ENCODE measurements at regions not wholly inside any gene's neighbourhood (a gene's known extent, or its start where the extent isn't known, plus 50 kb on each side); places are given as distances from the start of the nearest gene placed in this dataset.

DNA sequence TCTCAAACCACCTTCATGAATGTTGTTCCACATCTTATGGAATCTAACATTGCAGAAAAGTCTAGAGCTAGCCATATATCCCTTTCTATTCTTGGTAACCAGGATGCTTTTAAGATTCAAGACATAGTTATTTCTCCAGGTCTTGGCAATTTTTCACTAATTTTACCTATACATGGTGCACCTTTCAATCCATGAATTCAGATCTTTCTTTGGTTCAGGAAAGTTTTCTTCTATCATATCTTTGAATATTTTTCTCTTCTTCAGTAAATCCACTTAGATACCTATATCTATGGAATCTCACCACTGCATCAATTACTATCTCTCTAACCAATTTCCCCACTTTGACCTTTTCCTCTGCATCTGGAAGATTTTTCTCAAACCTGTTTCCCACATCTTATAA, 77.4 kb downstream of the PRLHR start:
- no peaks in the 10 kb centered on the region for H3K4me1 ChIP-seq (ENCODE audit: insufficient read depth, low read length)
- H3K27me3 ChIP-seq (ENCODE audit: insufficient read depth, low read length) = no peaks in the 10 kb centered on the region

DNA sequence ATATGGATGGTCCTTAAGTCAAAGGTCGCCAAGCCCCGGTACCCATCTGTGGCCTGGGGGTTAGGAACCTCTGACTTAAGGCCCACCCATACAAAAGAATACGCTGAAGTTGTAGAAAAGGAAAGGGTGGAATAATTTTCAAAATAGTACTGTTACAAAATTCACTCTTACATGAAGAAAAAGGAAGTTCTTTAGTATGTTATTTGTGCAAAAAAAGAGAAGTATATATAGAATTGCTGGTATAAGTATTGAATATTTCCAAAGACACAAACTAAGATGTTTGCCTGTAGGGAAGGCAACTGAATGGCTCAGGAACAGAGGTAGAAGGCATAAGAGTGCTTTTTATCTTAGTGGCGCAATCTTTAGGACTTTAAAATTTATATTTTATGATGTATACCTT, 78.7 kb downstream of the PRLHR start:
- Histone ChIP-seq H2AFZ (ENCODE audit: low read length) (no peak overlapping the region), H3K27me3 (ENCODE audit: insufficient read depth, low read length) (no peaks in the 10 kb centered on the region), H3K4me1 (ENCODE audit: insufficient read depth, low read length) (no peaks in the 10 kb centered on the region), H3K79me2 (ENCODE audit: insufficient read depth, low read length) (no peaks in the 10 kb centered on the region), H3K27ac (ENCODE audit: low read depth, low read length) (no peak overlapping the region), H3K9me3 (ENCODE audit: low read depth, low read length) (no peaks in the 10 kb centered on the region), H3K36me3 (ENCODE audit: insufficient read depth, low read length) (no peaks in the 10 kb centered on the region), H3K4me2 (ENCODE audit: insufficient read depth, low read length) (no peak overlapping the region), H3K4me3 (ENCODE audit: insufficient read depth, low read length) (no peak overlapping the region), H4K20me1 (ENCODE audit: insufficient read depth, low read length) (no peaks in the 10 kb centered on the region)
- DNase-seq (ENCODE audit: insufficient read length, low spot score, missing footprints) = no peak
- TF ChIP-seq, protein P1, sequence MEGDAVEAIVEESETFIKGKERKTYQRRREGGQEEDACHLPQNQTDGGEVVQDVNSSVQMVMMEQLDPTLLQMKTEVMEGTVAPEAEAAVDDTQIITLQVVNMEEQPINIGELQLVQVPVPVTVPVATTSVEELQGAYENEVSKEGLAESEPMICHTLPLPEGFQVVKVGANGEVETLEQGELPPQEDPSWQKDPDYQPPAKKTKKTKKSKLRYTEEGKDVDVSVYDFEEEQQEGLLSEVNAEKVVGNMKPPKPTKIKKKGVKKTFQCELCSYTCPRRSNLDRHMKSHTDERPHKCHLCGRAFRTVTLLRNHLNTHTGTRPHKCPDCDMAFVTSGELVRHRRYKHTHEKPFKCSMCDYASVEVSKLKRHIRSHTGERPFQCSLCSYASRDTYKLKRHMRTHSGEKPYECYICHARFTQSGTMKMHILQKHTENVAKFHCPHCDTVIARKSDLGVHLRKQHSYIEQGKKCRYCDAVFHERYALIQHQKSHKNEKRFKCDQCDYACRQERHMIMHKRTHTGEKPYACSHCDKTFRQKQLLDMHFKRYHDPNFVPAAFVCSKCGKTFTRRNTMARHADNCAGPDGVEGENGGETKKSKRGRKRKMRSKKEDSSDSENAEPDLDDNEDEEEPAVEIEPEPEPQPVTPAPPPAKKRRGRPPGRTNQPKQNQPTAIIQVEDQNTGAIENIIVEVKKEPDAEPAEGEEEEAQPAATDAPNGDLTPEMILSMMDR (IDR thresholded peaks at IDR 0.05; ENCODE audit: extremely low read depth, low read depth, low read length) = no peak

More for the DNA sequence above, 77.4 kb downstream of the PRLHR start:
- H2AFZ ChIP-seq (ENCODE audit: low read length) = no peak overlapping the region
- H3K9me3 ChIP-seq (ENCODE audit: low read depth, low read length) = no peaks in the 10 kb centered on the region
- TF ChIP-seq, protein P1 (IDR thresholded peaks at IDR 0.05; ENCODE audit: extremely low read depth, low read depth, low read length) = no peak
- H3K4me2 ChIP-seq (ENCODE audit: insufficient read depth, low read length) = no peak overlapping the region
- no peaks in the 10 kb centered on the region for H3K79me2 ChIP-seq (ENCODE audit: insufficient read depth, low read length)
- H3K36me3 ChIP-seq (ENCODE audit: insufficient read depth, low read length) = no peaks in the 10 kb centered on the region
- H4K20me1 ChIP-seq (ENCODE audit: insufficient read depth, low read length) = no peaks in the 10 kb centered on the region
- no peak overlapping the region for H3K27ac ChIP-seq (ENCODE audit: low read depth, low read length)
- H3K4me3 ChIP-seq (ENCODE audit: insufficient read depth, low read length) = no peak overlapping the region
- no peak for DNase-seq (ENCODE audit: insufficient read length, low spot score, missing footprints)

DNA sequence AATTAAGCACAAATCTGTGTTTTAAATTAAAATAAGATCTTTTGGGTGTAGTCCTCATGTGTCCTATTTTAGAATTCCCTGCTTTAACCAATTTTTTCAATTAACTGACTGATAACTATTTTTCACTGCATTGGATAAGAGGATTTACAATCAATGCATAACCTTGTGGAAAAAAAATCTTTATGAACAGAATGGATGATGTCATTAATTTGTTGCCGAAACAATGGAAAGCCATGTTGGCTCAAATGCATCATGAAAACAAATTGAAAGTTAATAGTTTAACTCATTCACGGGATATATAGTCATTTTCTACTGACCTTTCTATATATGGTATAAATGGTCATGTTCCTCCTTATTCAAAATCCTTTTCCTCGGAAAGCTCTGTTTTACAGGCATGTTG, 82.3 kb downstream of the PRLHR start:
- TF ChIP-seq, protein P1 (IDR thresholded peaks at IDR 0.05; ENCODE audit: extremely low read depth, low read depth, low read length) = no peak
- Histone ChIP-seq H3K27me3 (ENCODE audit: insufficient read depth, low read length) (no peaks in the 10 kb centered on the region), H3K79me2 (ENCODE audit: insufficient read depth, low read length) (no peaks in the 10 kb centered on the region), H3K36me3 (ENCODE audit: insufficient read depth, low read length) (no peaks in the 10 kb centered on the region), H3K27ac (ENCODE audit: low read depth, low read length) (no peak overlapping the region), H4K20me1 (ENCODE audit: insufficient read depth, low read length) (no peaks in the 10 kb centered on the region), H2AFZ (ENCODE audit: low read length) (no peak overlapping the region), H3K9me3 (ENCODE audit: low read depth, low read length) (no peaks in the 10 kb centered on the region), H3K4me1 (ENCODE audit: insufficient read depth, low read length) (no peaks in the 10 kb centered on the region), H3K4me2 (ENCODE audit: insufficient read depth, low read length) (no peak overlapping the region), H3K4me3 (ENCODE audit: insufficient read depth, low read length) (no peak overlapping the region)
- no peak for DNase-seq (ENCODE audit: insufficient read length, low spot score, missing footprints)

DNA sequence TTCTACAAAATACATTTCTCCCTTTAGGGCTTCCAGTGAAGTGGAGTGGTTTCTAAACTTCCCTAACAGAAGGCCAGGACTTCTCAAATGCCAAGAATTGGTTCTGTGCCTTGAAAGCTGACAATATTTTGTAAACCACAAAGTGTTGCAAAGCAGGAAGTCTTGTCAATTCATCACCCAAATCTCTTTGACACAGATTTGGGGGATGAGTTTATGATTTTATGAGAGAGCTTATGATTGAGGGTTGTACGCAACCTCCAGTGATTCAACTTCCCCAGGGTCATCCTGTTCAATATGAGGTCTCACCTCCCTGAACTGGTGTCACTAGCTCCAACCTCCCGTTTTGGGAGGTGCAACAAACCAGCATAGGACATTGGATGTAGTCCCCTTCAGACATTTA, 83.7 kb downstream of the PRLHR start:
- TF ChIP-seq, protein P1 (IDR thresholded peaks at IDR 0.05; ENCODE audit: extremely low read depth, low read depth, low read length) = no peak
- Histone ChIP-seq H3K27me3 (ENCODE audit: insufficient read depth, low read length) (no peaks in the 10 kb centered on the region), H2AFZ (ENCODE audit: low read length) (no peak overlapping the region), H4K20me1 (ENCODE audit: insufficient read depth, low read length) (no peaks in the 10 kb centered on the region), H3K27ac (ENCODE audit: low read depth, low read length) (no peak overlapping the region), H3K4me1 (ENCODE audit: insufficient read depth, low read length) (no peaks in the 10 kb centered on the region), H3K4me3 (ENCODE audit: insufficient read depth, low read length) (no peak overlapping the region), H3K79me2 (ENCODE audit: insufficient read depth, low read length) (no peaks in the 10 kb centered on the region), H3K36me3 (ENCODE audit: insufficient read depth, low read length) (no peaks in the 10 kb centered on the region), H3K9me3 (ENCODE audit: low read depth, low read length) (no peaks in the 10 kb centered on the region), H3K4me2 (ENCODE audit: insufficient read depth, low read length) (no peak overlapping the region)
- DNase-seq (ENCODE audit: insufficient read length, low spot score, missing footprints) = no peak

Data from osteoblast (primary cell).